ENCODE measurements at regions not wholly inside any gene's neighbourhood (a gene's known extent, or its start where the extent isn't known, plus 50 kb on each side); places are given as distances from the start of the nearest gene placed in this dataset.

DNA sequence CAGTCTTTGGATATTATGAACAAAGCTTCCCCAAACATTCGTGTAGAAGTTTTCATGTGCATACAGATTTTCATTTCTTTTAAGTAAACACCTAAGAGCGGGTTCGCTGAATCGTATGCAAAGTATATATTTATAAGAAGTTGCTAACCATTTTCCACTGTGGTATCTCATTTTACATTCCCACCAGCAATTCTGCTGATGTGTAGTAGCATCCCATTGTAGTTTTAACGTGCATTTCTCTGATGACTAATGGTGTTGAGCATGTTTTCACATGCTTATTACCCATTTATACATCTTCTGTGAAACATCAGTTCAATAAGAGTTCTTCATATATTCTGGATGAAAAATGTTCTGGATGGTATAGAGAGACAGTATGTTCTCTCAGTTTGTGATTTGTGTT, 97.4 kb downstream of the IYD start:
- H3K4me1 ChIP-seq (ENCODE audit: control insufficient read depth in 1 of 2, insufficient read depth in 2 of 2, low read depth in 1 of 2, low read length in 1 of 2) = no peaks in the 10 kb centered on the region
- H3K9me2 ChIP-seq = no peaks in the 10 kb centered on the region
- H3F3A ChIP-seq (replicated peaks; ENCODE audit: insufficient read depth) = no peaks in the 10 kb centered on the region
- POLR2A ChIA-PET = interaction anchor here (0.6 kb wide), 1 partner anchor 204 kb away, joined by 3 read pairs; no protein-coding TSS in a partner anchor
- H2AFZ ChIP-seq (ENCODE audit: low read depth) = no peak overlapping the region
- H3K36me3 ChIP-seq (replicated peaks in 1 of 2; ENCODE audit: control insufficient read depth in 1 of 2, insufficient read depth in 2 of 2, low read length in 1 of 2) = no peaks in the 10 kb centered on the region
- no peak overlapping the region for H3K4me3 ChIP-seq (ENCODE audit: low read depth in 2 of 2, low read length in 1 of 2)
- no peaks in the 10 kb centered on the region for H3K27me3 ChIP-seq (ENCODE audit: insufficient read depth)
- no peak for DNase-seq
- no peaks in the 10 kb centered on the region for H4K20me1 ChIP-seq (ENCODE audit: insufficient read depth)
- no peak overlapping the region for H3K9ac ChIP-seq
- no peak overlapping the region for H3K27ac ChIP-seq (ENCODE audit: low read depth in 2 of 2, low read length in 1 of 2)
- no peak overlapping the region for H3K4me2 ChIP-seq
- TF ChIP-seq FOSL2 (IDR thresholded peaks at IDR 0.05; ENCODE audit: borderline replicate concordance, low read depth) (no peak), NRF1 (IDR thresholded peaks at IDR 0.05; ENCODE audit: low read depth, low read length) (no peak), RFX5 (IDR thresholded peaks at IDR 0.05; ENCODE audit: low read length) (no peak), TAF1 (IDR thresholded peaks at IDR 0.05; ENCODE audit: borderline replicate concordance, low read depth, low read length) (no peak), YY1 (IDR thresholded peaks at IDR 0.05; ENCODE audit: low read depth) (no peak)
- CTCF ChIA-PET = no interaction called here
- H3K79me2 ChIP-seq (ENCODE audit: insufficient read depth) = no peaks in the 10 kb centered on the region
- WGBS (ENCODE audit: low lambda C conversion rate) = 16% methylated on average over 5 of the region's 5 CpGs
- H3K9me3 ChIP-seq = no peaks in the 10 kb centered on the region

DNA sequence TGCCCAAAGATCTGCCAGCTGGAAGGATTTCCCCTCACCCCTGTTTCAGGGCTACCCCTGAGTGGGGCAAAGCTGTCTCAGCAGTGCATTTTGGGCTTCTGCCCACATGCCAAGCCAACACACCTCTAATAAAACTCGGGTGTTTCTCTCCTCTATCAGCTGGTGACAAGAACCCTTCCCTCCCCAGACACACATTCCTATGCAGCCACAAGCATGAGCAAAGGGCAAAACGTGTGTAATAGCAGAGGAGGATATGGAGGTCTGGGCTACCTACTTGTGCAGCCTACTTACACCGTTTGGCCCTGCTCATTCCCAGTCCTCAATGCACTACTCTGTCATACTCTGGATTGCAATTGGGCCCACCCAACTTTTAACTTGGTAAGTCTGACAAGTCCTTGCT, 101.3 kb downstream of the IYD start:
- no peaks in the 10 kb centered on the region for H3K79me2 ChIP-seq (ENCODE audit: insufficient read depth)
- POLR2A ChIA-PET = no interaction called here

More for the DNA sequence above, 101.3 kb downstream of the IYD start:
- H3K9me3 ChIP-seq = no peaks in the 10 kb centered on the region
- no peak overlapping the region for H3K9ac ChIP-seq
- no peak overlapping the region for H3K4me2 ChIP-seq
- no peak overlapping the region for H3K4me3 ChIP-seq (ENCODE audit: low read depth in 2 of 2, low read length in 1 of 2)
- 0% methylated on average over 3 of the region's 3 CpGs for WGBS (ENCODE audit: low lambda C conversion rate)
- no peaks in the 10 kb centered on the region for H3K9me2 ChIP-seq
- CTCF ChIA-PET = no interaction called here
- no peaks in the 10 kb centered on the region for H3K4me1 ChIP-seq (ENCODE audit: control insufficient read depth in 1 of 2, insufficient read depth in 2 of 2, low read depth in 1 of 2, low read length in 1 of 2)
- no peaks in the 10 kb centered on the region for H4K20me1 ChIP-seq (ENCODE audit: insufficient read depth)
- no peaks in the 10 kb centered on the region for H3K36me3 ChIP-seq (replicated peaks in 1 of 2; ENCODE audit: control insufficient read depth in 1 of 2, insufficient read depth in 2 of 2, low read length in 1 of 2)
- H3K27ac ChIP-seq (ENCODE audit: low read depth in 2 of 2, low read length in 1 of 2) = no peak overlapping the region
- DNase-seq = no peak
- H2AFZ ChIP-seq (ENCODE audit: low read depth) = no peak overlapping the region
- TF ChIP-seq SMC3 (IDR thresholded peaks at IDR 0.05; ENCODE audit: low read depth, low read length) (no peak), RFX5 (IDR thresholded peaks at IDR 0.05; ENCODE audit: low read length) (no peak), GABPA (IDR thresholded peaks at IDR 0.05; ENCODE audit: low read depth) (no peak), ELF1 (IDR thresholded peaks at IDR 0.05) (no peak), POLR2AphosphoS5 (IDR thresholded peaks at IDR 0.05; ENCODE audit: low read depth, low read length) (no peak), SIN3A (IDR thresholded peaks at IDR 0.05; ENCODE audit: borderline replicate concordance, low read depth, low read length) (no peak), TEAD4 (IDR thresholded peaks at IDR 0.05; ENCODE audit: borderline replicate concordance, insufficient read depth) (no peak), EZH2phosphoT487 (IDR thresholded peaks at IDR 0.05; ENCODE audit: borderline replicate concordance, low read depth) (no peak), CHD2 (IDR thresholded peaks at IDR 0.05; ENCODE audit: low read length, partially characterized antibody) (no peak)
- TF ChIP-seq, protein P1, sequence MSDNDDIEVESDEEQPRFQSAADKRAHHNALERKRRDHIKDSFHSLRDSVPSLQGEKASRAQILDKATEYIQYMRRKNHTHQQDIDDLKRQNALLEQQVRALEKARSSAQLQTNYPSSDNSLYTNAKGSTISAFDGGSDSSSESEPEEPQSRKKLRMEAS (IDR thresholded peaks at IDR 0.05; ENCODE audit: low read depth) = no peak
- TF ChIP-seq, protein P2, sequence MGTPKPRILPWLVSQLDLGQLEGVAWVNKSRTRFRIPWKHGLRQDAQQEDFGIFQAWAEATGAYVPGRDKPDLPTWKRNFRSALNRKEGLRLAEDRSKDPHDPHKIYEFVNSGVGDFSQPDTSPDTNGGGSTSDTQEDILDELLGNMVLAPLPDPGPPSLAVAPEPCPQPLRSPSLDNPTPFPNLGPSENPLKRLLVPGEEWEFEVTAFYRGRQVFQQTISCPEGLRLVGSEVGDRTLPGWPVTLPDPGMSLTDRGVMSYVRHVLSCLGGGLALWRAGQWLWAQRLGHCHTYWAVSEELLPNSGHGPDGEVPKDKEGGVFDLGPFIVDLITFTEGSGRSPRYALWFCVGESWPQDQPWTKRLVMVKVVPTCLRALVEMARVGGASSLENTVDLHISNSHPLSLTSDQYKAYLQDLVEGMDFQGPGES (IDR thresholded peaks at IDR 0.05; ENCODE audit: low read depth, low read length) = no peak
- TF ChIP-seq, protein P3, sequence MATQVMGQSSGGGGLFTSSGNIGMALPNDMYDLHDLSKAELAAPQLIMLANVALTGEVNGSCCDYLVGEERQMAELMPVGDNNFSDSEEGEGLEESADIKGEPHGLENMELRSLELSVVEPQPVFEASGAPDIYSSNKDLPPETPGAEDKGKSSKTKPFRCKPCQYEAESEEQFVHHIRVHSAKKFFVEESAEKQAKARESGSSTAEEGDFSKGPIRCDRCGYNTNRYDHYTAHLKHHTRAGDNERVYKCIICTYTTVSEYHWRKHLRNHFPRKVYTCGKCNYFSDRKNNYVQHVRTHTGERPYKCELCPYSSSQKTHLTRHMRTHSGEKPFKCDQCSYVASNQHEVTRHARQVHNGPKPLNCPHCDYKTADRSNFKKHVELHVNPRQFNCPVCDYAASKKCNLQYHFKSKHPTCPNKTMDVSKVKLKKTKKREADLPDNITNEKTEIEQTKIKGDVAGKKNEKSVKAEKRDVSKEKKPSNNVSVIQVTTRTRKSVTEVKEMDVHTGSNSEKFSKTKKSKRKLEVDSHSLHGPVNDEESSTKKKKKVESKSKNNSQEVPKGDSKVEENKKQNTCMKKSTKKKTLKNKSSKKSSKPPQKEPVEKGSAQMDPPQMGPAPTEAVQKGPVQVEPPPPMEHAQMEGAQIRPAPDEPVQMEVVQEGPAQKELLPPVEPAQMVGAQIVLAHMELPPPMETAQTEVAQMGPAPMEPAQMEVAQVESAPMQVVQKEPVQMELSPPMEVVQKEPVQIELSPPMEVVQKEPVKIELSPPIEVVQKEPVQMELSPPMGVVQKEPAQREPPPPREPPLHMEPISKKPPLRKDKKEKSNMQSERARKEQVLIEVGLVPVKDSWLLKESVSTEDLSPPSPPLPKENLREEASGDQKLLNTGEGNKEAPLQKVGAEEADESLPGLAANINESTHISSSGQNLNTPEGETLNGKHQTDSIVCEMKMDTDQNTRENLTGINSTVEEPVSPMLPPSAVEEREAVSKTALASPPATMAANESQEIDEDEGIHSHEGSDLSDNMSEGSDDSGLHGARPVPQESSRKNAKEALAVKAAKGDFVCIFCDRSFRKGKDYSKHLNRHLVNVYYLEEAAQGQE (IDR thresholded peaks at IDR 0.05; ENCODE audit: low read depth, low read length) = no peak
- TF ChIP-seq, protein P4, sequence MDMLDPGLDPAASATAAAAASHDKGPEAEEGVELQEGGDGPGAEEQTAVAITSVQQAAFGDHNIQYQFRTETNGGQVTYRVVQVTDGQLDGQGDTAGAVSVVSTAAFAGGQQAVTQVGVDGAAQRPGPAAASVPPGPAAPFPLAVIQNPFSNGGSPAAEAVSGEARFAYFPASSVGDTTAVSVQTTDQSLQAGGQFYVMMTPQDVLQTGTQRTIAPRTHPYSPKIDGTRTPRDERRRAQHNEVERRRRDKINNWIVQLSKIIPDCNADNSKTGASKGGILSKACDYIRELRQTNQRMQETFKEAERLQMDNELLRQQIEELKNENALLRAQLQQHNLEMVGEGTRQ (IDR thresholded peaks at IDR 0.05; ENCODE audit: borderline replicate concordance, low read depth, low read length) = no peak
- no peaks in the 10 kb centered on the region for H3K27me3 ChIP-seq (ENCODE audit: insufficient read depth)
- no peaks in the 10 kb centered on the region for H3F3A ChIP-seq (replicated peaks; ENCODE audit: insufficient read depth)

Measured in SK-N-SH (cell line).